ENCODE measurements at regions not wholly inside any gene's neighbourhood (a gene's known extent, or its start where the extent isn't known, plus 50 kb on each side); places are given as distances from the start of the nearest gene placed in this dataset.

DNA sequence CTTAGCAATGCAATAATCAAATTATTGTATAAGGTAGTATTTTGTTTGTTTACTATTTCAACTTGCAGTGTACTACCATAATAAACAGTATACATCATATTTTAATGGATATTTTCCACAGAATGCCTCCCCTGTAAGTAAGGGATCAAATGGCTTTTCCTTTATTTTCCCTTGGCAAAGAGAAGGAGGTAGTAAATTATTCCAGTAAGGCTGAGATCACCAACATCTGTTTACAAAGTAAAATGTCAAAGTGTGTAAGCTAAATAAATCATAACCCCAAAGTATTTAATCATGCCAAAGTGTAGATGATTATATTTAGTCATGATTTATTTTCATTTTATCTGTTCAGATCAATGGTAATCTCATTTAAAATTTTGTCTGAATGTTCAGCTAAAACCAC lies 537.6 kb downstream of the PRDM9 start (continued):
- no peak for TF ChIP-seq ISL1 (CRISPR knock-in tag; IDR thresholded peaks at IDR 0.05)
- TF ChIP-seq SNAI2 (CRISPR knock-in tag; IDR thresholded peaks at IDR 0.05) = no peak
- TF ChIP-seq, protein P1, sequence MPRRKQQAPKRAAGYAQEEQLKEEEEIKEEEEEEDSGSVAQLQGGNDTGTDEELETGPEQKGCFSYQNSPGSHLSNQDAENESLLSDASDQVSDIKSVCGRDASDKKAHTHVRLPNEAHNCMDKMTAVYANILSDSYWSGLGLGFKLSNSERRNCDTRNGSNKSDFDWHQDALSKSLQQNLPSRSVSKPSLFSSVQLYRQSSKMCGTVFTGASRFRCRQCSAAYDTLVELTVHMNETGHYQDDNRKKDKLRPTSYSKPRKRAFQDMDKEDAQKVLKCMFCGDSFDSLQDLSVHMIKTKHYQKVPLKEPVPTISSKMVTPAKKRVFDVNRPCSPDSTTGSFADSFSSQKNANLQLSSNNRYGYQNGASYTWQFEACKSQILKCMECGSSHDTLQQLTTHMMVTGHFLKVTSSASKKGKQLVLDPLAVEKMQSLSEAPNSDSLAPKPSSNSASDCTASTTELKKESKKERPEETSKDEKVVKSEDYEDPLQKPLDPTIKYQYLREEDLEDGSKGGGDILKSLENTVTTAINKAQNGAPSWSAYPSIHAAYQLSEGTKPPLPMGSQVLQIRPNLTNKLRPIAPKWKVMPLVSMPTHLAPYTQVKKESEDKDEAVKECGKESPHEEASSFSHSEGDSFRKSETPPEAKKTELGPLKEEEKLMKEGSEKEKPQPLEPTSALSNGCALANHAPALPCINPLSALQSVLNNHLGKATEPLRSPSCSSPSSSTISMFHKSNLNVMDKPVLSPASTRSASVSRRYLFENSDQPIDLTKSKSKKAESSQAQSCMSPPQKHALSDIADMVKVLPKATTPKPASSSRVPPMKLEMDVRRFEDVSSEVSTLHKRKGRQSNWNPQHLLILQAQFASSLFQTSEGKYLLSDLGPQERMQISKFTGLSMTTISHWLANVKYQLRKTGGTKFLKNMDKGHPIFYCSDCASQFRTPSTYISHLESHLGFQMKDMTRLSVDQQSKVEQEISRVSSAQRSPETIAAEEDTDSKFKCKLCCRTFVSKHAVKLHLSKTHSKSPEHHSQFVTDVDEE (CRISPR knock-in tag; IDR thresholded peaks at IDR 0.05) = no peak
- TF ChIP-seq, protein P2, sequence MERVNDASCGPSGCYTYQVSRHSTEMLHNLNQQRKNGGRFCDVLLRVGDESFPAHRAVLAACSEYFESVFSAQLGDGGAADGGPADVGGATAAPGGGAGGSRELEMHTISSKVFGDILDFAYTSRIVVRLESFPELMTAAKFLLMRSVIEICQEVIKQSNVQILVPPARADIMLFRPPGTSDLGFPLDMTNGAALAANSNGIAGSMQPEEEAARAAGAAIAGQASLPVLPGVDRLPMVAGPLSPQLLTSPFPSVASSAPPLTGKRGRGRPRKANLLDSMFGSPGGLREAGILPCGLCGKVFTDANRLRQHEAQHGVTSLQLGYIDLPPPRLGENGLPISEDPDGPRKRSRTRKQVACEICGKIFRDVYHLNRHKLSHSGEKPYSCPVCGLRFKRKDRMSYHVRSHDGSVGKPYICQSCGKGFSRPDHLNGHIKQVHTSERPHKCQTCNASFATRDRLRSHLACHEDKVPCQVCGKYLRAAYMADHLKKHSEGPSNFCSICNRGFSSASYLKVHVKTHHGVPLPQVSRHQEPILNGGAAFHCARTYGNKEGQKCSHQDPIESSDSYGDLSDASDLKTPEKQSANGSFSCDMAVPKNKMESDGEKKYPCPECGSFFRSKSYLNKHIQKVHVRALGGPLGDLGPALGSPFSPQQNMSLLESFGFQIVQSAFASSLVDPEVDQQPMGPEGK (CRISPR knock-in tag; IDR thresholded peaks at IDR 0.05; ENCODE audit: borderline replicate concordance) = no peak
- TF ChIP-seq ZFP30 (CRISPR knock-in tag; IDR thresholded peaks at IDR 0.05) = no peak
- no peak for TF ChIP-seq TCF4 (CRISPR knock-in tag; IDR thresholded peaks at IDR 0.05; ENCODE audit: borderline replicate concordance)

DNA sequence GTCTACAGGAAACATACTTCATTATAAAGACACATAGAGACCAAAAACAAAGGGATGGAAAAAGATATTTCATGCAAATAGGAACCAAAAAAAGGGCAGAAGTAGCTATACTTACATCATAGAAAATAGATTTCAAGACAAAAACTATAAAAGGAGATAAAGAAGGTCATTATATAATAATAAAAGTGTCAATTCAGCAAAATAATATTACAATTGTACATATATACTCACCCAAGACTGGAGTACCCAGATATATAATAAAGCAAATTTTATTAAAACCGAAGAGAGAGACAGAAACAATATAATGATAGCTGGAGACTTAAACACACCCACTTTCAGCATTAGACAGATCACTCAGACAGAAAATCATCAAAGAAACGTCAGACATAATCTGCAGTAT lies 546.3 kb downstream of the PRDM9 start:
- TF ChIP-seq ZNF8 (CRISPR knock-in tag; IDR thresholded peaks at IDR 0.05) (no peak), TOX (CRISPR knock-in tag; IDR thresholded peaks at IDR 0.05; ENCODE audit: borderline replicate concordance) (no peak), ZC3H10 (CRISPR knock-in tag; IDR thresholded peaks at IDR 0.05) (no peak), OSR1 (CRISPR knock-in tag; IDR thresholded peaks at IDR 0.05) (no peak), RARB (CRISPR knock-in tag; IDR thresholded peaks at IDR 0.05) (no peak), ZNF565 (CRISPR knock-in tag; conservative IDR thresholded peaks at IDR 0.05; ENCODE audit: low read depth) (no peak), ESRRG (CRISPR knock-in tag; IDR thresholded peaks at IDR 0.05) (no peak), GLIS3 (CRISPR knock-in tag; IDR thresholded peaks at IDR 0.05) (no peak), CSDC2 (CRISPR knock-in tag; IDR thresholded peaks at IDR 0.05) (no peak), PPARA (CRISPR knock-in tag; IDR thresholded peaks at IDR 0.05; ENCODE audit: borderline replicate concordance) (no peak), ARNTL (CRISPR knock-in tag; IDR thresholded peaks at IDR 0.05; ENCODE audit: borderline replicate concordance, low read depth) (no peak), ZFP3 (CRISPR knock-in tag; IDR thresholded peaks at IDR 0.05) (no peak), ZNF70 (CRISPR knock-in tag; IDR thresholded peaks at IDR 0.05) (no peak), SNAI2 (CRISPR knock-in tag; IDR thresholded peaks at IDR 0.05) (no peak), TCF4 (CRISPR knock-in tag; IDR thresholded peaks at IDR 0.05; ENCODE audit: borderline replicate concordance) (no peak)
- TF ChIP-seq, protein P3, sequence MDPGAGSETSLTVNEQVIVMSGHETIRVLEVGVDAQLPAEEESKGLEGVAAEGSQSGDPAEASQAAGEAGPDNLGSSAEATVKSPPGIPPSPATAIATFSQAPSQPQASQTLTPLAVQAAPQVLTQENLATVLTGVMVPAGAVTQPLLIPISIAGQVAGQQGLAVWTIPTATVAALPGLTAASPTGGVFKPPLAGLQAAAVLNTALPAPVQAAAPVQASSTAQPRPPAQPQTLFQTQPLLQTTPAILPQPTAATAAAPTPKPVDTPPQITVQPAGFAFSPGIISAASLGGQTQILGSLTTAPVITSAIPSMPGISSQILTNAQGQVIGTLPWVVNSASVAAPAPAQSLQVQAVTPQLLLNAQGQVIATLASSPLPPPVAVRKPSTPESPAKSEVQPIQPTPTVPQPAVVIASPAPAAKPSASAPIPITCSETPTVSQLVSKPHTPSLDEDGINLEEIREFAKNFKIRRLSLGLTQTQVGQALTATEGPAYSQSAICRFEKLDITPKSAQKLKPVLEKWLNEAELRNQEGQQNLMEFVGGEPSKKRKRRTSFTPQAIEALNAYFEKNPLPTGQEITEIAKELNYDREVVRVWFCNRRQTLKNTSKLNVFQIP (CRISPR knock-in tag; IDR thresholded peaks at IDR 0.05; ENCODE audit: borderline replicate concordance, low read depth) = no peak
- TF ChIP-seq, protein P4, sequence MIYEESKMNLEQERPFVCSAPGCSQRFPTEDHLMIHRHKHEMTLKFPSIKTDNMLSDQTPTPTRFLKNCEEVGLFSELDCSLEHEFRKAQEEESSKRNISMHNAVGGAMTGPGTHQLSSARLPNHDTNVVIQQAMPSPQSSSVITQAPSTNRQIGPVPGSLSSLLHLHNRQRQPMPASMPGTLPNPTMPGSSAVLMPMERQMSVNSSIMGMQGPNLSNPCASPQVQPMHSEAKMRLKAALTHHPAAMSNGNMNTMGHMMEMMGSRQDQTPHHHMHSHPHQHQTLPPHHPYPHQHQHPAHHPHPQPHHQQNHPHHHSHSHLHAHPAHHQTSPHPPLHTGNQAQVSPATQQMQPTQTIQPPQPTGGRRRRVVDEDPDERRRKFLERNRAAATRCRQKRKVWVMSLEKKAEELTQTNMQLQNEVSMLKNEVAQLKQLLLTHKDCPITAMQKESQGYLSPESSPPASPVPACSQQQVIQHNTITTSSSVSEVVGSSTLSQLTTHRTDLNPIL (CRISPR knock-in tag; IDR thresholded peaks at IDR 0.05; ENCODE audit: low read depth) = no peak
- TF ChIP-seq, protein P1 (CRISPR knock-in tag; IDR thresholded peaks at IDR 0.05) = no peak
- TF ChIP-seq, protein P5, sequence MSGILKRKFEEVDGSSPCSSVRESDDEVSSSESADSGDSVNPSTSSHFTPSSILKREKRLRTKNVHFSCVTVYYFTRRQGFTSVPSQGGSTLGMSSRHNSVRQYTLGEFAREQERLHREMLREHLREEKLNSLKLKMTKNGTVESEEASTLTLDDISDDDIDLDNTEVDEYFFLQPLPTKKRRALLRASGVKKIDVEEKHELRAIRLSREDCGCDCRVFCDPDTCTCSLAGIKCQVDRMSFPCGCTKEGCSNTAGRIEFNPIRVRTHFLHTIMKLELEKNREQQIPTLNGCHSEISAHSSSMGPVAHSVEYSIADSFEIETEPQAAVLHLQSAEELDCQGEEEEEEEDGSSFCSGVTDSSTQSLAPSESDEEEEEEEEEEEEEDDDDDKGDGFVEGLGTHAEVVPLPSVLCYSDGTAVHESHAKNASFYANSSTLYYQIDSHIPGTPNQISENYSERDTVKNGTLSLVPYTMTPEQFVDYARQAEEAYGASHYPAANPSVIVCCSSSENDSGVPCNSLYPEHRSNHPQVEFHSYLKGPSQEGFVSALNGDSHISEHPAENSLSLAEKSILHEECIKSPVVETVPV (CRISPR knock-in tag; IDR thresholded peaks at IDR 0.05) = no peak
- TF ChIP-seq, protein P2 (CRISPR knock-in tag; IDR thresholded peaks at IDR 0.05; ENCODE audit: borderline replicate concordance) = no peak
- no peak for ATAC-seq

All from SK-N-SH treated with all-trans-retinoic acid at 6 μM for 48 hours (cell line).